Trophoblast cell (in vitro differentiated cells and primary cell): ENCODE measurements at regions not wholly inside any gene's neighbourhood (a gene's known extent, or its start where the extent isn't known, plus 50 kb on each side); places are given as distances from the start of the nearest gene placed in this dataset.
A peak's percentile ranks its signal among the peaks of the same experiment; 100 is the strongest.

Experiments used
- DNase-seq, 2 donors: peaks; one replicate each; pipeline ENCODE4 v3.0.0-alpha.2; 2016
- H2AFZ ChIP-seq: 2 replicates; pipeline ENCODE4 v1.6.1; 2013; ENCODE audit warnings: low read length, moderate library complexity, mild to moderate bottlenecking; ENCODE audit not compliant: insufficient read depth, poor library complexity
- H2AK5ac ChIP-seq: 2 replicates; pipeline ENCODE4 v1.6.1; 2013; ENCODE audit warnings: mild to moderate bottlenecking, low read length
- H2BK120ac ChIP-seq: 2 replicates; pipeline ENCODE4 v1.6.1; 2013; ENCODE audit warnings: low read length, mild to moderate bottlenecking, moderate library complexity; ENCODE audit not compliant: insufficient read depth, poor library complexity
- H2BK12ac ChIP-seq: 2 replicates; pipeline ENCODE4 v1.6.1; 2013; ENCODE audit warnings: mild to moderate bottlenecking, low read length, moderate library complexity
- H2BK5ac ChIP-seq: 2 replicates; pipeline ENCODE4 v1.6.1; 2013; ENCODE audit warnings: low read length, low read depth, moderate library complexity, mild to moderate bottlenecking; ENCODE audit not compliant: poor library complexity
- H3K14ac ChIP-seq: 2 replicates; pipeline ENCODE4 v1.6.1; 2013; ENCODE audit warnings: mild to moderate bottlenecking, low read length
- H3K18ac ChIP-seq: 2 replicates; pipeline ENCODE4 v1.6.1; 2013; ENCODE audit warnings: mild to moderate bottlenecking, low read length
- H3K23ac ChIP-seq: 2 replicates; pipeline ENCODE4 v1.6.1; 2013; ENCODE audit warnings: low read length
- H3K27ac ChIP-seq: 2 replicates; pipeline ENCODE4 v1.5.1; 2013; ENCODE audit warnings: low read depth, mild to moderate bottlenecking, inconsistent platforms, low read length, moderate library complexity
- H3K27me3 ChIP-seq: 2 replicates; pipeline ENCODE4 v1.6.1; 2013; ENCODE audit warnings: inconsistent platforms, mild to moderate bottlenecking, low read length, moderate library complexity; ENCODE audit not compliant: insufficient read depth
- H3K36me3 ChIP-seq, 2 experiments: 1 replicate in 1 of 2; 2 replicates in 1 of 2; pipeline ENCODE4 v1.6.1; 2013; ENCODE audit warnings: low read length in 2 of 2, mild to moderate bottlenecking in 2 of 2, moderate library complexity in 1 of 2; ENCODE audit not compliant: insufficient read depth in 2 of 2, control insufficient read depth in 1 of 2
- H3K4ac ChIP-seq: 2 replicates; pipeline ENCODE4 v1.6.1; 2013; ENCODE audit warnings: low read depth, mild to moderate bottlenecking, low read length, moderate library complexity
- H3K4me1 ChIP-seq, 2 experiments: 1 replicate in 1 of 2; 2 replicates in 1 of 2; pipeline ENCODE4 v1.6.1; 2013; ENCODE audit warnings: low read length in 2 of 2, mild to moderate bottlenecking in 2 of 2, moderate library complexity in 1 of 2; ENCODE audit not compliant: insufficient read depth in 2 of 2, control insufficient read depth in 1 of 2
- H3K4me2 ChIP-seq: 2 replicates; pipeline ENCODE4 v1.6.1; 2013; ENCODE audit warnings: inconsistent platforms, mild to moderate bottlenecking, low read length, moderate library complexity
- H3K4me3 ChIP-seq: 2 replicates; pipeline ENCODE4 v1.5.1; 2013; ENCODE audit warnings: mild to moderate bottlenecking, low read depth, low read length, inconsistent platforms
- H3K79me1 ChIP-seq: one replicate; pipeline ENCODE4 v1.6.1; 2013; ENCODE audit warnings: low read length
- H3K79me2 ChIP-seq: 2 replicates; pipeline ENCODE4 v1.6.1; 2013; ENCODE audit warnings: low read length, mild to moderate bottlenecking; ENCODE audit not compliant: control insufficient read depth, insufficient read depth, poor library complexity
- H3K9ac ChIP-seq: 2 replicates; pipeline ENCODE4 v1.6.1; 2013; ENCODE audit warnings: mild to moderate bottlenecking, low read length
- H3K9me3 ChIP-seq: 2 replicates; pipeline ENCODE4 v1.6.1; 2013; ENCODE audit warnings: low read depth, mild to moderate bottlenecking, control low read depth, inconsistent platforms, low read length; ENCODE audit not compliant: insufficient read depth
- H4K12ac ChIP-seq: 2 replicates; pipeline ENCODE4 v1.6.1; 2013; ENCODE audit warnings: low read depth, mild to moderate bottlenecking, low read length, moderate library complexity
- H4K8ac ChIP-seq: 2 replicates; pipeline ENCODE4 v1.6.1; 2013; ENCODE audit warnings: low read depth, mild to moderate bottlenecking, low read length, moderate library complexity
- H4K91ac ChIP-seq: one replicate; pipeline ENCODE4 v1.6.1; 2013; ENCODE audit warnings: low read depth, mild to moderate bottlenecking, low read length, moderate library complexity
- WGBS: extraction: QIAGEN DNeasy Blood & Tissue Kit; methylation state at CpG from one replicate; pipeline ENCODE4 v1.1.7; 2013; ENCODE audit warnings: missing lambda C conversion rate; ENCODE audit not compliant: insufficient read length, insufficient coverage; ENCODE audit errors: extremely low coverage; 5-methylcytosine and 5-hydroxymethylcytosine counted together

DNA sequence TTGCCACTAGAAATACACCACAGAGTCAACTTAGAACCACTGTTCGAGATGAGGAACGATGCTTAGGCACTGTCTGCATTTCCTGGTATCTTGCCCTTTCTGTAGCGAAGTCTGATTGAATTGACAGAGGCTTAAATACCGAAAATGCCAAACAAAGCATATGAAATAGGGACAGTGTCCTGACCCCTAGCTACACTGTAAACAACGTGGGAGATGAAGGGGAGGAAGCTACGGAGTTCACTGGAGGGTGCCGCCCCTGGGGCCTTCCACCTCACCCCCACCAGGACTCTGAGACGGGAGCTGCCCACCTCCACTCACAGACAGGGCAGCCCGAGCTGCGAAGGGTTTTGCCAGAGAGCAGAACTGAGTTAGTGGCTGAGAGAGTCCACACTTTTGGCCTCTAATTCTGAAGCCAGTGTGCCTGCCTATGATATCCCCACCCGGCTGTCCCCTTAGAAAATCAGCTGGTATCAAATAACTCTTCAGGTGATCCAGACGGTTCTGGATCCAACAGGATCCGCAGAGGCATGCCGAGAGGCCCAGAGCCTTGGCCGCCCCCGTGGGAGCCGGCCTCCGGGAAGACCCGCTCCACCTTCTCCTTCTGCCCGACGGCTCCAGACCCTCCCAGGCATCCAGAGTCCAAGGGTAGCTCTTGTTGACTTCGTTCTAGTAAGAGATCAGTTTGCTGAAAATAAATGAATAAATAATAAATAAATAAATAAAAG is 230.7 kb upstream of the DIO3 start:
- Histone ChIP-seq H3K4me1 (peaks cover 3 to 7% of the 10 kb centered on the region in 2 experiments), H3K4me2 (no peak overlapping the region), H3K18ac (no peak overlapping the region), H3K27me3 (no peaks in the 10 kb centered on the region), H3K79me1 (no peaks in the 10 kb centered on the region), H3K4me3 (no peak overlapping the region), H3K27ac (no peak overlapping the region), H4K91ac (no peak overlapping the region), H3K14ac (no peak overlapping the region), H4K12ac (no peak overlapping the region), H2BK5ac (no peak overlapping the region), H3K79me2 (no peaks in the 10 kb centered on the region), H2BK12ac (no peak overlapping the region), H3K23ac (no peak overlapping the region), H3K9ac (no peak overlapping the region), H4K8ac (no peak overlapping the region), H3K36me3 (no peaks in the 10 kb centered on the region), H3K4ac (no peak overlapping the region), H2BK120ac (no peak overlapping the region), H2AK5ac (no peak overlapping the region), H2AFZ (no peak overlapping the region), H3K9me3 (peaks cover 3% of the 10 kb centered on the region)
- no CpG with 5 or more reads among the region's 22 CpGs for WGBS
- no peak for DNase-seq

DNA sequence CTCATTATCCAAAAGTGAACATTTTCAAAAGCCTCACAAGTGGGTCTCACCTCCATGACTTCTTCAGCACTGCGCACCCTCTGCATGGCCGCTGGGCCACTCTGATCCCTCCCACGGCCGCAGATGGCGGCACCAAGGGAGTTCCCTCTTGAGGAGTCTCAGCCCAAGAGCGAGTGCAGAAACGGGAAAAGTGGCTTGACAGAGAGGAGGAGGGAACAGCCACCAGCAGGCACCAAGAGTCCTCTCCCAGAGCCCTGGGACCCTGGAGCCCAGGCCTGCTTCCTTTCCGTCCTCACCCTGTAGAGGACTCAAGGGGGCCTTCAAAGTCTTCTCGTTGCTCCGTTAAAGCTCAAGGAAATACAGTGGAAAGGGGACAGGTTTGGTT is 230.2 kb upstream of the DIO3 start:
- Histone ChIP-seq H3K79me1 (no peaks in the 10 kb centered on the region), H4K91ac (no peak overlapping the region), H3K4ac (no peak overlapping the region), H3K79me2 (no peaks in the 10 kb centered on the region), H3K27ac (no peak overlapping the region), H3K18ac (no peak overlapping the region), H3K4me1 (peaks cover 3 to 7% of the 10 kb centered on the region in 2 experiments), H2BK5ac (no peak overlapping the region), H4K8ac (no peak overlapping the region), H4K12ac (no peak overlapping the region), H3K9me3 (peaks cover 3% of the 10 kb centered on the region), H2BK120ac (no peak overlapping the region), H3K36me3 (no peaks in the 10 kb centered on the region), H3K4me2 (no peak overlapping the region), H2BK12ac (no peak overlapping the region), H3K23ac (no peak overlapping the region), H2AFZ (no peak overlapping the region), H3K4me3 (no peak overlapping the region), H3K9ac (no peak overlapping the region), H3K14ac (no peak overlapping the region), H3K27me3 (no peaks in the 10 kb centered on the region), H2AK5ac (no peak overlapping the region)
- WGBS: no CpG with 5 or more reads among the region's 10 CpGs
- no peak for DNase-seq

DNA sequence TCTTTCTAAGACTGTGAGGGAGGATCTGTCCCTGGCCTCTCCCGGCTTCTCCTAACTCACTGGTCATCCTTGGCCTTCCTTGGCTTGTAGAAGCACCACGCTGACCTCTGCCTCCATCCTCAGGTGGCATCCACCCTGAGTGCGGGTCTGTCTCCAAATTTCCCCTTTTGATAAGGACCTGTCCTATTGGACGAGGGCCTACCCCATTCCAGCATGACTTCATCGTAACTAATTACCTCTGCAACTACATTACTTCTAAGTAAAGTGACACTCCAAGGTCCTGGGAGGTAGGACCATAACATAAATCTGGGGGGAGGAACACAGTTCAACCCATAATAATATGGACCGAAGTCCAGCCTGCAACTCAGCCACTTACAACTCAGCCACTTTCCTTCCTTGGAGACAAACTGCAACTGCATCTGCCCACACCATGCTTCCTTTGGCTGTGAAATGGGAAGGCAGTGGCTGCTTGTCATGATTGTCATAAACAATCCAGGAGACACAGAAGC is 229.6 kb upstream of the DIO3 start:
- Histone ChIP-seq H3K14ac (no peak overlapping the region), H3K79me1 (no peaks in the 10 kb centered on the region), H4K8ac (no peak overlapping the region), H3K9ac (no peak overlapping the region), H2BK120ac (no peak overlapping the region), H3K79me2 (no peaks in the 10 kb centered on the region), H2BK5ac (no peak overlapping the region), H4K12ac (no peak overlapping the region), H3K4me1 (peaks cover 3 to 7% of the 10 kb centered on the region in 2 experiments), H3K27ac (no peak overlapping the region), H2AFZ (no peak overlapping the region), H2AK5ac (no peak overlapping the region), H2BK12ac (no peak overlapping the region), H3K4me2 (no peak overlapping the region), H3K9me3 (peaks cover 3% of the 10 kb centered on the region), H3K4ac (no peak overlapping the region), H3K27me3 (no peaks in the 10 kb centered on the region), H3K36me3 (no peaks in the 10 kb centered on the region), H3K18ac (no peak overlapping the region), H3K4me3 (no peak overlapping the region), H3K23ac (peak overlapping the region; percentile 16), H4K91ac (no peak overlapping the region)
- DNase-seq: no peak
- no CpG with 5 or more reads among the region's 6 CpGs for WGBS

DNA sequence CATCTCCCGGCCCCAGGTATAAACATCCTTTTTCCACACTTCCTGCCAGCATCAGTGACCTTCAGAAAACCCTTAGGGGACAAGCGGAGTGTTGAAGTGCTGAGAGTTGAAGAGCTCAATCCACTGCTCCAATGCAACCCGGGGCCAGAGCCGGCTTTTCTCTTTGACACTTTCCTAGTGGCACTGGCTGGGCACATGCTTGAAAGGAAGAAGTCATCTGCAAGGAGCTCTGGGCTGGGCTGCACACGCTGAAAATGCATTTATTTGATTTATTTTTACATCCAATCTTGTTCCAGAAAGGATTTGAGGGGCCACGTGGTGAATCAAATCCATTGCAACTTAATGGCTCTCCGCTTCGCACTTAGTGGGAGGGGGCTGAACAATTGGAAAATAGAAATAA is 229.0 kb upstream of the DIO3 start:
- Histone ChIP-seq H4K91ac (no peak overlapping the region), H4K12ac (no peak overlapping the region), H2AK5ac (no peak overlapping the region), H3K36me3 (no peaks in the 10 kb centered on the region), H2AFZ (no peak overlapping the region), H4K8ac (no peak overlapping the region), H3K9me3 (peaks cover 3% of the 10 kb centered on the region), H3K27me3 (no peaks in the 10 kb centered on the region), H3K14ac (no peak overlapping the region), H3K23ac (no peak overlapping the region), H2BK120ac (no peak overlapping the region), H3K4ac (no peak overlapping the region), H3K4me2 (no peak overlapping the region), H3K79me1 (no peaks in the 10 kb centered on the region), H3K79me2 (no peaks in the 10 kb centered on the region), H2BK5ac (no peak overlapping the region), H3K18ac (no peak overlapping the region), H2BK12ac (no peak overlapping the region), H3K27ac (no peak overlapping the region), H3K4me1 (peaks cover 3 to 7% of the 10 kb centered on the region in 2 experiments), H3K9ac (no peak overlapping the region), H3K4me3 (no peak overlapping the region)
- DNase-seq: no peak
- WGBS: no CpG with 5 or more reads among the region's 8 CpGs
